Kidney (tissue), 13 donors: ENCODE measurements at regions not wholly inside any gene's neighbourhood (a gene's known extent, or its start where the extent isn't known, plus 50 kb on each side); places are given as distances from the start of the nearest gene placed in this dataset.

Experiments used
- DNase-seq, 5 donors: peaks; one replicate each; pipeline ENCODE4 v3.0.0-alpha.2; 2013 to 2020
- FAIRE-seq: peaks from 2 replicates; lab custom pipeline; 2012; peaks lifted over from hg19 to GRCh38; lab: Jason Lieb, UNC
- H3K27ac ChIP-seq, 2 donors: one replicate each; pipeline ENCODE4 v1.7.0; 2013; ENCODE audit warnings: low read depth in 2 of 2, low read length in 2 of 2, inconsistent platforms in 1 of 2
- H3K27me3 ChIP-seq: one replicate; pipeline ENCODE4 v1.7.1; 2013; ENCODE audit warnings: low read length, inconsistent platforms; ENCODE audit not compliant: control insufficient read depth, insufficient read depth
- H3K36me3 ChIP-seq, 3 donors: one replicate each; pipeline versions ENCODE4 v1.7.0 to v1.7.1; 2013; ENCODE audit warnings: low read length in 3 of 3, control low read depth in 1 of 3, inconsistent platforms in 1 of 3; ENCODE audit not compliant: insufficient read depth in 3 of 3, control insufficient read depth in 2 of 3
- H3K4me1 ChIP-seq, 3 donors: one replicate each; pipeline versions ENCODE4 v1.7.0 to v1.7.1; 2013; ENCODE audit warnings: low read length in 3 of 3, inconsistent platforms in 1 of 3, low read depth in 1 of 3; ENCODE audit not compliant: control insufficient read depth in 2 of 3, insufficient read depth in 2 of 3
- H3K4me3 ChIP-seq, 3 donors: one replicate each; pipeline versions ENCODE4 v1.7.0 to v1.8.1; 2013; ENCODE audit warnings: low read length in 3 of 3, control low read depth in 1 of 3, inconsistent platforms in 1 of 3
- H3K9ac ChIP-seq, 3 donors: one replicate each; pipeline versions ENCODE4 v1.7.0 to v1.7.1; 2013; ENCODE audit warnings: low read length in 3 of 3, control low read depth in 1 of 3, inconsistent platforms in 1 of 3
- H3K9me3 ChIP-seq, 3 donors: one replicate each; pipeline versions ENCODE4 v1.7.0 to v1.7.1; 2013; ENCODE audit warnings: low read length in 3 of 3, control low read depth in 1 of 3, inconsistent platforms in 1 of 3; ENCODE audit not compliant: control insufficient read depth in 2 of 3, insufficient read depth in 1 of 3
- CTCF ChIP-seq: IDR thresholded peaks from 3 replicates; pipeline ENCODE4 v1.5.1; 2012; ENCODE audit warnings: mild to moderate bottlenecking, moderate library complexity, borderline replicate concordance; ENCODE audit not compliant: insufficient read depth; ENCODE audit errors: extremely low read depth
- intact Hi-C: fragments of 100-400 bp; cut with DNase I; formaldehyde crosslinking; loops from one replicate; pipeline ENCODE4 v1.11.1; 2022
- donor health status: control.
- donor health status: control.
- donor health status: control.
- donor health status: control.
- donor health status: control.
- donor health status: DM: yes; HTN: yes; CAD: no.
- donor health status: Normal renal cell carcinoma (clear cell type).

- H3K27ac ChIP-seq: no peak overlapping the region
- H3K4me1 ChIP-seq: no peaks in the 10 kb centered on the region
- DNase-seq: no peak
- TF ChIP-seq CTCF: no peak
- FAIRE-seq: no peak
- H3K36me3 ChIP-seq: no peaks in the 10 kb centered on the region
- H3K4me3 ChIP-seq: no peak overlapping the region
- intact Hi-C loops: no loop called here
- no peaks in the 10 kb centered on the region for H3K27me3 ChIP-seq
- no peaks in the 10 kb centered on the region for H3K9me3 ChIP-seq
- no peak overlapping the region for H3K9ac ChIP-seq
Measured at GRCh38 chr3:59684766-59685165, 634.9 kb upstream of the CFAP20DC start.

DNA sequence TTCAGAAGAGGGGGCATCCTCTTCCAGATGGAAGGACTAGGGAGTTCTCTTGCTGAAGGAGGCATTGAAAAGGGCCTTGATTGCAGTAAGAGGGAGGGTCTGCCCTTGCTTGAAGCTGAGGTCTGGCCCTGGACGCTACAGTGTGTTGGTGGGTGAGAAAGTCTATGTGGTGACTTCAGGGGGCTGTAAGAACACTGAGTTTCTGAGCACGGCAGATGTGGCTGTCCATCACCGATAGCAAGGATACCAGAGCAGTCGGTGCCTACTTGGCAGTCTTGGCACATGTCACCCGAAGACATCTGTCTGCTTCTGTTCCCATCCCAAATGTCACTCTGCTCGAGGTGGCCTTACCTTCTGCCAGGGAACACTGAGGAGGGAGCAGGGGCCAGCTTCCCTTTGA is 631.1 kb upstream of the CFAP20DC start:
- Histone ChIP-seq H3K27me3 (no peaks in the 10 kb centered on the region), H3K4me1 (no peaks in the 10 kb centered on the region), H3K4me3 (no peak overlapping the region), H3K9me3 (no peaks in the 10 kb centered on the region), H3K36me3 (no peaks in the 10 kb centered on the region), H3K27ac (no peak overlapping the region), H3K9ac (no peak overlapping the region)
- no peak for FAIRE-seq
- intact Hi-C loops: no loop called here
- no peak for DNase-seq
- TF ChIP-seq CTCF: no peak

GRCh38 chr3:59677747-59678702 is 628.2 kb upstream of the CFAP20DC start:
- Histone ChIP-seq H3K9ac (no peak overlapping the region), H3K4me3 (no peak overlapping the region), H3K4me1 (no peaks in the 10 kb centered on the region), H3K27ac (no peak overlapping the region), H3K9me3 (no peaks in the 10 kb centered on the region), H3K36me3 (no peaks in the 10 kb centered on the region), H3K27me3 (no peaks in the 10 kb centered on the region)
- peak in 2 of 5 donors; percentile 4 to 18 for DNase-seq
- intact Hi-C loops: no loop called here
- FAIRE-seq: no peak
- TF ChIP-seq CTCF: no peak
